PC-9 (cell line): ENCODE measurements at regions not wholly inside any gene's neighbourhood (a gene's known extent, or its start where the extent isn't known, plus 50 kb on each side); places are given as distances from the start of the nearest gene placed in this dataset.

Source experiments
- BruUV-seq: library from RNA; stranded (reverse); fragments of 400-500 nt; replicated peaks from 2 replicates; lab custom pipeline; 2021; lab: Mats Ljungman, UMichigan
- CTCF ChIA-PET: fragments of 300-600 bp; sonication (Branson Sonifier 250); formaldehyde crosslinking; loops from one replicate; lab custom pipeline; 2022; ENCODE audit warnings: antibody characterized with exemption; lab: Charles Lee
- POLR2A ChIA-PET: fragments of 300-600 bp; sonication (Branson Sonifier 250); formaldehyde crosslinking; loops from one replicate; lab custom pipeline; 2022; ENCODE audit warnings: antibody characterized with exemption; ENCODE audit not compliant: unreplicated experiment; lab: Charles Lee
- DNase-seq, 2 experiments: peaks; one replicate each; pipeline versions ENCODE4 v3.0.0 to v3.0.0-alpha.2; 2015 to 2022; ENCODE audit warnings: mixed read lengths in 1 of 2
- H2AFZ ChIP-seq: fragments of 200-600 bp; sonication (generic); 2 replicates; pipeline ENCODE4 v1.8.1; 2017; ENCODE audit warnings: antibody characterized with exemption
- H3F3A ChIP-seq: fragments of 200-600 bp; sonication (generic); 2 replicates; pipeline ENCODE4 v1.8.1; 2017; ENCODE audit warnings: antibody characterized with exemption, mild to moderate bottlenecking, low read depth; ENCODE audit not compliant: insufficient read depth
- H3K27ac ChIP-seq: fragments of 200-600 bp; sonication (generic); 2 replicates; pipeline ENCODE4 v1.6.1; 2016; ENCODE audit warnings: mixed run types
- H3K27me3 ChIP-seq: fragments of 200-600 bp; sonication (generic); 2 replicates; pipeline ENCODE4 v1.6.1; 2016; ENCODE audit warnings: low read depth, mixed run types; ENCODE audit not compliant: insufficient read depth
- H3K36me3 ChIP-seq: fragments of 200-600 bp; sonication (generic); 2 replicates; pipeline ENCODE4 v1.6.1; 2016; ENCODE audit warnings: low read depth, mixed run types
- H3K4me1 ChIP-seq: fragments of 200-600 bp; sonication (generic); replicated peaks from 2 replicates; pipeline ENCODE4 v1.6.1; 2016; ENCODE audit warnings: mixed run types; ENCODE audit not compliant: insufficient read depth
- H3K4me2 ChIP-seq: fragments of 200-600 bp; sonication (generic); 2 replicates; pipeline ENCODE4 v1.6.1; 2017; ENCODE audit warnings: mixed run types
- H3K4me3 ChIP-seq: fragments of 200-600 bp; sonication (generic); 2 replicates; pipeline ENCODE4 v1.6.1; 2016; ENCODE audit warnings: mixed run types
- H3K79me2 ChIP-seq: fragments of 200-600 bp; sonication (generic); 2 replicates; pipeline ENCODE4 v1.6.1; 2017; ENCODE audit warnings: low read depth, mixed run types
- H3K9me2 ChIP-seq: fragments of 200-600 bp; sonication (generic); 2 replicates; pipeline ENCODE4 v1.8.1; 2017; ENCODE audit warnings: mild to moderate bottlenecking; ENCODE audit not compliant: insufficient read depth
- H3K9me3 ChIP-seq: fragments of 200-600 bp; sonication (generic); 2 replicates; pipeline ENCODE4 v1.8.1; 2016; ENCODE audit warnings: low read depth; ENCODE audit not compliant: insufficient read depth
- H4K20me1 ChIP-seq: fragments of 200-600 bp; sonication (generic); 2 replicates; pipeline ENCODE4 v1.8.1; 2017; ENCODE audit not compliant: insufficient read depth
- EZH2 ChIP-seq: fragments of 200-600 bp; sonication (generic); IDR thresholded peaks from 2 replicates; pipeline ENCODE4 v1.8.0; 2017; ENCODE audit warnings: antibody characterized with exemption, low read depth
- intact Hi-C: fragments of 100-400 bp; cut with micrococcal nuclease; formaldehyde crosslinking; loops from one replicate; pipeline ENCODE4 v1.10.0; 2022; ENCODE audit not compliant: unreplicated experiment
- TF ChIP-seq, protein P1 (sequence below): fragments of 200-600 bp; sonication (generic); conservative IDR thresholded peaks from 2 replicates; pipeline ENCODE4 v1.6.1; 2017; ENCODE audit warnings: mixed run types, antibody characterized with exemption, mild to moderate bottlenecking, moderate library complexity

DNA sequence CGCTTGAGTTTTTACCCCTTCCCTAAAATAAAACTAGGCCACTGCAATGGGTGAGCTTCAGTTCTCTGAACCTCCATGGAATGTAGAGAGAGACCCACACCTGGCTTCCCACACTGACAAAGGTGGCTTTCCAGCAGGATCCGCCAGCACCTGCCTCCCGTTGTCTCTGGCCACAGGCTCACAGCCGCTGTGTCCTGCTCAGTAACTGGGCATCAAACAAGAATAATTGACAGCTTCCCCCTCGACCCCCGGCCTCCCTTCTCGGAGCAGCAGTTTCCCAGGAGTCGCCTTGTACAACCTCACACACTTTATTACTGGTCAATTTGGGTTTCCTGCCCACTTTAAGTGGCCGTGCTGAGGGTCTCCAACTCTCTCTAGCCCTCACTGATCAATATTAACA is 586.1 kb upstream of the PSMD7 start:
- H3K27ac ChIP-seq: no peak overlapping the region
- no peaks in the 10 kb centered on the region for H3K9me2 ChIP-seq
- no peak overlapping the region for H3K4me2 ChIP-seq
- no peaks in the 10 kb centered on the region for H3K79me2 ChIP-seq
- no peak overlapping the region for H3K4me3 ChIP-seq
- no peaks in the 10 kb centered on the region for H3K36me3 ChIP-seq
- no peaks in the 10 kb centered on the region for H3F3A ChIP-seq
- CTCF ChIA-PET: no interaction called here
- H2AFZ ChIP-seq: no peak overlapping the region
- no peak for DNase-seq
- no peaks in the 10 kb centered on the region for H4K20me1 ChIP-seq
- H3K9me3 ChIP-seq: no peaks in the 10 kb centered on the region
- BruUV-seq: no TSS peak
- H3K27me3 ChIP-seq: peaks cover 42% of the 10 kb centered on the region
- intact Hi-C loops: no loop called here
- H3K4me1 ChIP-seq: no peaks in the 10 kb centered on the region
- no peak for TF ChIP-seq EZH2
- TF ChIP-seq, protein P1, sequence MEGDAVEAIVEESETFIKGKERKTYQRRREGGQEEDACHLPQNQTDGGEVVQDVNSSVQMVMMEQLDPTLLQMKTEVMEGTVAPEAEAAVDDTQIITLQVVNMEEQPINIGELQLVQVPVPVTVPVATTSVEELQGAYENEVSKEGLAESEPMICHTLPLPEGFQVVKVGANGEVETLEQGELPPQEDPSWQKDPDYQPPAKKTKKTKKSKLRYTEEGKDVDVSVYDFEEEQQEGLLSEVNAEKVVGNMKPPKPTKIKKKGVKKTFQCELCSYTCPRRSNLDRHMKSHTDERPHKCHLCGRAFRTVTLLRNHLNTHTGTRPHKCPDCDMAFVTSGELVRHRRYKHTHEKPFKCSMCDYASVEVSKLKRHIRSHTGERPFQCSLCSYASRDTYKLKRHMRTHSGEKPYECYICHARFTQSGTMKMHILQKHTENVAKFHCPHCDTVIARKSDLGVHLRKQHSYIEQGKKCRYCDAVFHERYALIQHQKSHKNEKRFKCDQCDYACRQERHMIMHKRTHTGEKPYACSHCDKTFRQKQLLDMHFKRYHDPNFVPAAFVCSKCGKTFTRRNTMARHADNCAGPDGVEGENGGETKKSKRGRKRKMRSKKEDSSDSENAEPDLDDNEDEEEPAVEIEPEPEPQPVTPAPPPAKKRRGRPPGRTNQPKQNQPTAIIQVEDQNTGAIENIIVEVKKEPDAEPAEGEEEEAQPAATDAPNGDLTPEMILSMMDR: no peak
- POLR2A ChIA-PET: no interaction called here

DNA sequence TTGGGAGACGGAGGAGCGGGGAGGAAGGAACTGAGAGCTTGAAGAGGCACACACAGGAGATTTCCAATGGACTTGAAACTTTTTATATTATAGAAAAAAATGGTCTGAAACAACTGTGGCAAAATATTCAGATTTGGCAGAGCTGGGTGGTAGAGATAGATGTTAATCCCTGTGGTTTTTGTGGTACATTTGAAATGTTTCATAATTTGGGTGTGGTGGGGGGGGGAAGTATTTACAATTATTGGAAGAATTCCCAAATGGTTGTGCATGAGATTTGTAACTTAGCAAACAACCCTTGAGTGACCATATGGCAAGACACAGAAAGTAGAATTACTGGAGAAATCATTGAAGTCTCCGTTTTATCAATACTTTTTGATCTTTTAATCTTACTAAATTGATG is 588.8 kb upstream of the PSMD7 start:
- no peak for DNase-seq
- intact Hi-C loops: no loop called here
- Histone ChIP-seq H3F3A (no peaks in the 10 kb centered on the region), H3K36me3 (no peaks in the 10 kb centered on the region), H3K79me2 (no peaks in the 10 kb centered on the region), H2AFZ (no peak overlapping the region), H3K4me3 (no peak overlapping the region), H3K27ac (no peak overlapping the region), H4K20me1 (no peaks in the 10 kb centered on the region), H3K27me3 (peaks cover 51% of the 10 kb centered on the region), H3K4me1 (no peaks in the 10 kb centered on the region), H3K9me2 (no peaks in the 10 kb centered on the region), H3K4me2 (no peak overlapping the region), H3K9me3 (no peaks in the 10 kb centered on the region)
- POLR2A ChIA-PET: no interaction called here
- CTCF ChIA-PET: no interaction called here
- BruUV-seq: no TSS peak
- TF ChIP-seq, protein P1: no peak

DNA sequence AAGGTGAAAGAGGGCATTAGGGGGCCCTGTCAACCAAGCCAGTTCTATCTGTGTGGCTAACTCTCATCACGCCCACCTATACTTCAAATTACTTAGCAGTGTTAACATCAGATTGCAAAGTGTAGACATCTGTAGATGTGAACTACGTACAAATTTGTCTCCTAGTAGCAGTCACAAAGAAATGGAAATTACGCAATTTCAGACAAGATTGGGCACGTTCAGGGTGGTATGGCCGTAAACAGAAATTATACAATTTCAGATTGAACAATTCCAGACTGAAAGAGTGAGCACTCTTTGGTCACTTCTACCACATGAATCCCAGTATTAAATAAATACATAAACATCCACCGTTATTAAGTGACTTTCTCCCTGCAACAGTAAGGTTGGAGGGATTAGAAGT is 592.7 kb upstream of the PSMD7 start:
- intact Hi-C loops: no loop called here
- H2AFZ ChIP-seq: no peak overlapping the region
- H3K27ac ChIP-seq: no peak overlapping the region
- H3K27me3 ChIP-seq: peaks cover 48% of the 10 kb centered on the region; the same call in 1 of the 2 replicates
- no peak for DNase-seq
- CTCF ChIA-PET: no interaction called here
- no peaks in the 10 kb centered on the region for H3K36me3 ChIP-seq
- no peak overlapping the region for H3K4me2 ChIP-seq
- H4K20me1 ChIP-seq: no peaks in the 10 kb centered on the region
- no peaks in the 10 kb centered on the region for H3K9me3 ChIP-seq
- H3F3A ChIP-seq: no peaks in the 10 kb centered on the region
- POLR2A ChIA-PET: no interaction called here
- TF ChIP-seq, protein P1: no peak
- no peak for TF ChIP-seq EZH2
- no TSS peak for BruUV-seq
- H3K4me3 ChIP-seq: no peak overlapping the region
- no peaks in the 10 kb centered on the region for H3K79me2 ChIP-seq
- H3K9me2 ChIP-seq: no peaks in the 10 kb centered on the region
- H3K4me1 ChIP-seq: no peaks in the 10 kb centered on the region
